ENCODE measurements at regions not wholly inside any gene's neighbourhood (a gene's known extent, or its start where the extent isn't known, plus 50 kb on each side); places are given as distances from the start of the nearest gene placed in this dataset.

DNA sequence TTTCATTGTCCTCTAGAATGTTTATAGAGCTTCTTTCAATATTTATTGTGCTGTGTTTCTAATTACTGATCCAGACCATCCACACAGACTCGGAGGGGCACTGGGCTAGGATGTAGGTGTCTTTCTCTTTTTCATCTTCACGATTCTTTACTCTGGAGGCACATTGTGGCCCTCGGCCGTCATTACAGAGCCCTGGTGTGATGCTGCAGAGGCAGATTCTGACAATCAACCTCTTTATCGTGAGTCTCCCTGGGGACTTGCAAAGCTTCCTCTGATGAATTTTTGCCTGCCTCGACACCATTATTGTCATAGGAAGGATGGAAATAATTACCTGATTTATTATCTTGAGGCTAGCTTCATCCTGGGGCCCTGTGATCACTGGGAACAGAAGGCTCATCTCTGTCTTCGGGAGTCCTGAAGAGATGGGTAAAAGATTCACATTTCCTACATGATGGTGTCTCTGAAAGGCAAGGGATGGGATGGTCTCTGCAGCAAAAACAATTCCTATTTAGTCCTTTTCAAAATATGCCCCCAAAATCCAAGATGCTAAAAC, 89.4 kb downstream of the SEC16B start:
- Histone ChIP-seq H2BK15ac (ENCODE audit: low read depth, low read length) (no peak overlapping the region), H3K27ac (ENCODE audit: insufficient read depth, low read length) (no peak overlapping the region), H3K4ac (ENCODE audit: low read depth, low read length) (no peak overlapping the region), H4K5ac (ENCODE audit: low read depth, low read length) (no peak overlapping the region), H3K9ac (ENCODE audit: low read depth, low read length) (no peak overlapping the region), H3K79me1 (ENCODE audit: low read depth in 1 of 2, low read length in 2 of 2) (no peaks in the 10 kb centered on the region), H3K36me3 (ENCODE audit: control insufficient read depth, insufficient read depth, low read length) (no peaks in the 10 kb centered on the region), H2AK9ac (replicated peaks; ENCODE audit: low read depth, low read length, poor library complexity) (no peak overlapping the region), H3K9me3 (ENCODE audit: control insufficient read depth, insufficient read depth, low read length) (no peaks in the 10 kb centered on the region; the same call in 1 of the 2 replicates), H2BK5ac (ENCODE audit: low read depth, low read length, poor library complexity, severe bottlenecking) (no peak overlapping the region), H4K20me1 (ENCODE audit: insufficient read depth, low read length) (no peaks in the 10 kb centered on the region), H3K4me2 (ENCODE audit: low read depth, low read length) (no peak overlapping the region), H3K9me1 (ENCODE audit: insufficient read depth, low read length) (no peaks in the 10 kb centered on the region), H2AK5ac (ENCODE audit: low read depth, low read length) (no peak overlapping the region), H3K56ac (ENCODE audit: extremely low read depth, insufficient read depth, low read length) (no peak overlapping the region), H3K18ac (ENCODE audit: low read depth, low read length) (no peak overlapping the region), H3K4me1 (ENCODE audit: control insufficient read depth, insufficient read depth, low read length) (0 out of 2 replicates have a peak, but pooled peaks cover 1% of the 10 kb centered on the region), H4K91ac (ENCODE audit: insufficient read depth, low read depth, low read length) (no peak overlapping the region), H3K4me3 (ENCODE audit: insufficient read depth, low read depth, low read length) (no peak overlapping the region), H4K8ac (ENCODE audit: low read depth in 2 of 2, low read length in 2 of 2) (no peak overlapping the region), H2BK20ac (ENCODE audit: low read depth, low read length) (no peak overlapping the region), H3K14ac (replicated peaks; ENCODE audit: low read depth, low read length) (no peak overlapping the region), H3K27me3 (ENCODE audit: control insufficient read depth, insufficient read depth, low read length) (no peaks in the 10 kb centered on the region), H2BK120ac (ENCODE audit: low read depth, low read length) (no peak overlapping the region), H2AFZ (replicated peaks; ENCODE audit: low read length, poor library complexity) (no peak overlapping the region), H3K23ac (ENCODE audit: low read depth, low read length) (no peak overlapping the region)
- intact Hi-C loops (cut with micrococcal nuclease), result no loop called here
- no peak for TF ChIP-seq BHLHE40 (IDR thresholded peaks at IDR 0.05; ENCODE audit: low read depth, low read length)
- TF ChIP-seq RAD21 (IDR thresholded peaks at IDR 0.05; ENCODE audit: low read length), result no peak
- TF ChIP-seq, protein P1, sequence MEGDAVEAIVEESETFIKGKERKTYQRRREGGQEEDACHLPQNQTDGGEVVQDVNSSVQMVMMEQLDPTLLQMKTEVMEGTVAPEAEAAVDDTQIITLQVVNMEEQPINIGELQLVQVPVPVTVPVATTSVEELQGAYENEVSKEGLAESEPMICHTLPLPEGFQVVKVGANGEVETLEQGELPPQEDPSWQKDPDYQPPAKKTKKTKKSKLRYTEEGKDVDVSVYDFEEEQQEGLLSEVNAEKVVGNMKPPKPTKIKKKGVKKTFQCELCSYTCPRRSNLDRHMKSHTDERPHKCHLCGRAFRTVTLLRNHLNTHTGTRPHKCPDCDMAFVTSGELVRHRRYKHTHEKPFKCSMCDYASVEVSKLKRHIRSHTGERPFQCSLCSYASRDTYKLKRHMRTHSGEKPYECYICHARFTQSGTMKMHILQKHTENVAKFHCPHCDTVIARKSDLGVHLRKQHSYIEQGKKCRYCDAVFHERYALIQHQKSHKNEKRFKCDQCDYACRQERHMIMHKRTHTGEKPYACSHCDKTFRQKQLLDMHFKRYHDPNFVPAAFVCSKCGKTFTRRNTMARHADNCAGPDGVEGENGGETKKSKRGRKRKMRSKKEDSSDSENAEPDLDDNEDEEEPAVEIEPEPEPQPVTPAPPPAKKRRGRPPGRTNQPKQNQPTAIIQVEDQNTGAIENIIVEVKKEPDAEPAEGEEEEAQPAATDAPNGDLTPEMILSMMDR (conservative IDR thresholded peaks at IDR 0.05; ENCODE audit: low read depth, low read length), result no peak
- no peak for TF ChIP-seq RCOR1 (IDR thresholded peaks at IDR 0.05; ENCODE audit: insufficient replicate concordance, low read length)
- TF ChIP-seq MXI1 (IDR thresholded peaks at IDR 0.05; ENCODE audit: borderline replicate concordance, low read depth, low read length), result no peak
- no peak for TF ChIP-seq POLR2A (IDR thresholded peaks at IDR 0.05; ENCODE audit: low read depth, low read length)
- TF ChIP-seq, protein P2, sequence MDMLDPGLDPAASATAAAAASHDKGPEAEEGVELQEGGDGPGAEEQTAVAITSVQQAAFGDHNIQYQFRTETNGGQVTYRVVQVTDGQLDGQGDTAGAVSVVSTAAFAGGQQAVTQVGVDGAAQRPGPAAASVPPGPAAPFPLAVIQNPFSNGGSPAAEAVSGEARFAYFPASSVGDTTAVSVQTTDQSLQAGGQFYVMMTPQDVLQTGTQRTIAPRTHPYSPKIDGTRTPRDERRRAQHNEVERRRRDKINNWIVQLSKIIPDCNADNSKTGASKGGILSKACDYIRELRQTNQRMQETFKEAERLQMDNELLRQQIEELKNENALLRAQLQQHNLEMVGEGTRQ (IDR thresholded peaks at IDR 0.05; ENCODE audit: low read depth, low read length), result no peak
- TF ChIP-seq RFX5 (IDR thresholded peaks at IDR 0.05; ENCODE audit: low read depth, low read length), result no peak
- no peak for TF ChIP-seq FOS (IDR thresholded peaks at IDR 0.05; ENCODE audit: low read depth, low read length)
- no peak for TF ChIP-seq NFE2L2 (IDR thresholded peaks at IDR 0.05; ENCODE audit: low read depth, low read length)
- TF ChIP-seq, protein P3, sequence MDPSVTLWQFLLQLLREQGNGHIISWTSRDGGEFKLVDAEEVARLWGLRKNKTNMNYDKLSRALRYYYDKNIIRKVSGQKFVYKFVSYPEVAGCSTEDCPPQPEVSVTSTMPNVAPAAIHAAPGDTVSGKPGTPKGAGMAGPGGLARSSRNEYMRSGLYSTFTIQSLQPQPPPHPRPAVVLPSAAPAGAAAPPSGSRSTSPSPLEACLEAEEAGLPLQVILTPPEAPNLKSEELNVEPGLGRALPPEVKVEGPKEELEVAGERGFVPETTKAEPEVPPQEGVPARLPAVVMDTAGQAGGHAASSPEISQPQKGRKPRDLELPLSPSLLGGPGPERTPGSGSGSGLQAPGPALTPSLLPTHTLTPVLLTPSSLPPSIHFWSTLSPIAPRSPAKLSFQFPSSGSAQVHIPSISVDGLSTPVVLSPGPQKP (IDR thresholded peaks at IDR 0.05; ENCODE audit: borderline replicate concordance, low read depth, low read length), result no peak
- TF ChIP-seq CEBPB (IDR thresholded peaks at IDR 0.05; ENCODE audit: low read depth, low read length), result no peak
- TF ChIP-seq SMC3 (IDR thresholded peaks at IDR 0.05; ENCODE audit: low read depth, low read length), result no peak
- TF ChIP-seq MAZ (IDR thresholded peaks at IDR 0.05; ENCODE audit: borderline replicate concordance, low read depth, low read length), result no peak
- TF ChIP-seq CHD1 (IDR thresholded peaks at IDR 0.05; ENCODE audit: low read depth, low read length), result no peak
- no peak for TF ChIP-seq MAFK (IDR thresholded peaks at IDR 0.05; ENCODE audit: low read depth, low read length)
- no peak for ATAC-seq (ENCODE audit: low read depth)
- dilution Hi-C loops (cut with HindIII; ENCODE audit: low sequenced_read_pairs, unreplicated experiment), result no loop called here
- no TSS peak for BruUV-seq (replicated peaks)
- in situ Hi-C loops (cut with MboI; ENCODE audit: low sequenced_read_pairs), result no loop called here
- DNase-seq, result no peak
- ChIA-PET POLR2A (ENCODE audit: unreplicated experiment) (no interaction called here), CTCF (interaction anchor here (0.9 kb wide), 1 partner anchor 10 kb away, joined by 3 read pairs; no protein-coding TSS in a partner anchor)
- no CpG with 5 or more reads among the region's 7 CpGs for WGBS, 2 experiments (ENCODE audit: extremely low coverage in 2 of 2, insufficient read length in 1 of 2)
